ENCODE measurements at regions not wholly inside any gene's neighbourhood (a gene's known extent, or its start where the extent isn't known, plus 50 kb on each side); places are given as distances from the start of the nearest gene placed in this dataset.
"Not testable (repeated sequence)": the region's sequence is repeated elsewhere in the genome, so short reads cannot be mapped to it uniquely, and the experiment has no call there.

- no peak for DNase-seq
Measured at GRCh38 chr3:109809513-109809912, 472.2 kb upstream of the DPPA4 start.

GRCh38 chr3:109818081-109818480 lies 480.7 kb upstream of the DPPA4 start:
- DNase-seq = no peak

GRCh38 chr3:109819734-109820133 lies 482.4 kb upstream of the DPPA4 start:
- DNase-seq = no peak

GRCh38 chr3:109825971-109826810 lies 488.8 kb upstream of the DPPA4 start:
- DNase-seq = no peak

GRCh38 chr3:109831403-109831802 lies 494.1 kb upstream of the DPPA4 start:
- no peak for DNase-seq

- no peak for DNase-seq
Measured at GRCh38 chr3:109835958-109836357, 498.6 kb upstream of the DPPA4 start.

- DNase-seq = no peak
Measured at GRCh38 chr3:109851854-109852253, 514.5 kb upstream of the DPPA4 start.

- DNase-seq = no peak
Measured at GRCh38 chr3:109852283-109852682, 514.9 kb upstream of the DPPA4 start.

GRCh38 chr3:109853077-109853731 lies 515.9 kb upstream of the DPPA4 start:
- peak; percentile 10 for DNase-seq

- DNase-seq = no peak
Measured at GRCh38 chr3:109863701-109864100, 526.4 kb upstream of the DPPA4 start.

GRCh38 chr3:109864452-109864851 lies 527.1 kb upstream of the DPPA4 start:
- DNase-seq = no peak

GRCh38 chr3:109869586-109869985 lies 532.2 kb upstream of the DPPA4 start:
- no peak for DNase-seq

GRCh38 chr3:109874896-109875708 lies 537.8 kb upstream of the DPPA4 start:
- DNase-seq = no peak

- not testable (repeated sequence) for DNase-seq
Measured at GRCh38 chr3:109877616-109878015, 540.3 kb upstream of the DPPA4 start.

GRCh38 chr3:109882144-109882543 lies 544.8 kb upstream of the DPPA4 start:
- DNase-seq = no peak

- DNase-seq = no peak
Measured at GRCh38 chr3:109887293-109887692, 549.9 kb upstream of the DPPA4 start.

- no peak for DNase-seq
Measured at GRCh38 chr3:109888026-109888425, 550.7 kb upstream of the DPPA4 start.

GRCh38 chr3:109897734-109898133 lies 560.4 kb upstream of the DPPA4 start:
- no peak for DNase-seq

GRCh38 chr3:109899925-109900324 lies 562.6 kb upstream of the DPPA4 start:
- DNase-seq = no peak

- no peak for DNase-seq
Measured at GRCh38 chr3:109900783-109901182, 563.4 kb upstream of the DPPA4 start.

GRCh38 chr3:109902549-109902948 lies 565.2 kb upstream of the DPPA4 start:
- DNase-seq = no peak

- no peak for DNase-seq
Measured at GRCh38 chr3:109903100-109903499, 565.8 kb upstream of the DPPA4 start.

GRCh38 chr3:109910772-109911171 lies 573.4 kb upstream of the DPPA4 start:
- no peak for DNase-seq

- no peak for DNase-seq
Measured at GRCh38 chr3:109918740-109919139, 581.4 kb upstream of the DPPA4 start.
